NCI-H1105 (cell line): ENCODE measurements at regions not wholly inside any gene's neighbourhood (a gene's known extent, or its start where the extent isn't known, plus 50 kb on each side); places are given as distances from the start of the nearest gene placed in this dataset.

Source experiments
- DNase-seq: peaks from one replicate; lab custom pipeline; 2025; lab: John Stamatoyannopoulos, UW

- DNase-seq, result no peak
These were observed 159.1 kb downstream of the LURAP1L start for GRCh38 chr9:12933957-12934356.

- DNase-seq, result no peak
These were observed 159.9 kb downstream of the LURAP1L start for GRCh38 chr9:12934545-12935272.

GRCh38 chr9:12935714-12936113 is 160.9 kb downstream of the LURAP1L start:
- no peak for DNase-seq

- DNase-seq, result no peak
These were observed 179.6 kb downstream of the LURAP1L start for GRCh38 chr9:12954441-12954840.

GRCh38 chr9:12955510-12956163 is 180.8 kb downstream of the LURAP1L start:
- DNase-seq, result no peak

DNA sequence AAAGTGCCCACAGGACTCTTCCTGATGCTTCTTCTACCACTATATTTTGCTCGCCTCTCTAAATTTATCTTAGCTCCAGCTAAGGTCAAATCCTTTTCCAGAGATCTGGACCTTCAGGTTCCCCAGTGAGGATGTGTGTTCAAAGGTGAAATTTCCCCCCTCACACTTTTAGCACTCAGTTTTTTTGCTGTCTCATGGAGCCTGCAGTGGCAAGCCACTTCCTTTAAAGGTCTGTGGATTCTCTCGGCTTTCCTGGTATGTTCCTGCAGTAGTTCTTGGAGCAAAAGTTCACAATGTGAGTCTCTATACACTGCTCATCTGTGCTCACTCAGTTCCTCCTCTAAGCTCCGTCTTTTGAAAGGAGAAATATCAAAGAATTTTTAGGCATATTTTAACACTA is 181.4 kb downstream of the LURAP1L start:
- DNase-seq, result no peak

DNA sequence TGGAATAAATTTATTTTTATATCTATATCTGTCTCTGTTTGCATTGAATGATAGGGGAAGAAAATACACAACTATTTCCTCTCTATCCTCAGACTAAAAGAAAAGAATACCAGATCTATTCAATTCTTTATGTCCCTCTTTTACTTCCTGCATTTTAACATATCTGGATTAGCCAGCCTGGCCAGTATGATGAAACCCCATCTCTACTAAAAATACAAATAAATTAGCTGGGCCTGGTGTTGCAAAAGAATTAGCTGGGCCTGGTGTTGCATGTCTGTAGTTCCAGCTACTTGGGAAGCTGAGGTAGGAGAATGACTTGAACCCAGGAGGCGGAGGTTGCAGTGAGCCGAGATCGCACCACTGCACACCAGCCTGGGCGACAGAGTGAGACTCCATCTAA is 182.0 kb downstream of the LURAP1L start:
- no peak for DNase-seq

GRCh38 chr9:12958279-12958678 is 183.5 kb downstream of the LURAP1L start:
- no peak for DNase-seq

DNA sequence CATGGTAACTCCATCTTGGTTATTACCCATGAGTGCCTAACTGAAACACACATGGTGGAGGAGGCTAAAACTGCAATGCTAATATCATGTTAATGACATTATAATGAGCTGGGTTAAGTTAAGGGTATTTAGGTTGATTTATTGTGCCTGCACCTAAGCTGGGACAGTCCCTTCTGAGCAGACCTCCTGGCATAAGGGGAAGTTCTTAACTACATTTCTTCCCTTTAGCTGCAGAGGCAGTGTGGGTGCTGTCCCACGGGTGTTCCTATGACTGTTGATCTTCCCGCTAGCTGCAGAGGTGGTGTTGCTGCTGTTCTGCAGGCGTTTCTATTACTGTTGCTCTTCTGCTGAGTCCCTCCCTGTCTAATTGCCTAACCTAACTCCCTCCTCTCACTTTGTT is 183.9 kb downstream of the LURAP1L start:
- DNase-seq, result no peak

GRCh38 chr9:12961276-12961809 is 186.5 kb downstream of the LURAP1L start:
- DNase-seq, result no peak

GRCh38 chr9:12963537-12963936 is 188.7 kb downstream of the LURAP1L start:
- no peak for DNase-seq

DNA sequence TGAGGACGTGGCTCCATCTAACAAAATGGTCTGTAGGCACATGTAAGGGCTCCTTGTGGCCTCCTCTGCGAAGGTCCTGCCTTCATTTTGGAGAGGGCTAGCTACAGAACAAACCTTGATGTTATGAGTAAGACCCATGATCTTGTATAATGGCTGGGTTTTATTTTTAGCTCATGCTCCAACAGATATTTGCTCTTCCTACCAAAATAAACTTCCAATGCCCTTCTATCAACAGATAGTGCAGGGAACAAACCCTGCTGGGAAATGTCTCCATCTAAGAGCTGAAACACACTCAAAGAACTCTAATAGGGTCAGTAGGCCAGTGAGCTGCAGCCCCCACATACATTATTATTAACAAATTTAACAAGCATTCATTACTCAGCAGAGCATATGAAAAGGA is 189.5 kb downstream of the LURAP1L start:
- no peak for DNase-seq

DNA sequence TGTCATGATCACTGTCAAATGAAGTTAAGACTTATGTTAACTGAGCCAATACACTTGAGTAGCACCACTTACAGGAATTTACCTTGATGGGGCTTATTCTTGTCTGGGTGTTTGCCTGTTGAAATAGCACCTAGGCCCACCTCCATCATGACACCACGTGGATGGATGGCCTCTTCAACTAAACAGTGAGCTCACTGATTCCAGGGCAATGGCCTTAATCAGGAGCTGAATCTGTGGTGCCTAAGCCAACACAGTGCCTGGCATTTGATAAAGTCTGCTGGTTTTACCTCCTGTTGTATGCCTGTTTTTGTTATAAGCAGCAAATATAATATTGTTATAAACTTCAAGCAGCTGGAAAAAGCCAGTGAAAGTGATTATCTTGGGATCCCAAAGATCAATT is 190.5 kb downstream of the LURAP1L start:
- DNase-seq, result no peak

DNA sequence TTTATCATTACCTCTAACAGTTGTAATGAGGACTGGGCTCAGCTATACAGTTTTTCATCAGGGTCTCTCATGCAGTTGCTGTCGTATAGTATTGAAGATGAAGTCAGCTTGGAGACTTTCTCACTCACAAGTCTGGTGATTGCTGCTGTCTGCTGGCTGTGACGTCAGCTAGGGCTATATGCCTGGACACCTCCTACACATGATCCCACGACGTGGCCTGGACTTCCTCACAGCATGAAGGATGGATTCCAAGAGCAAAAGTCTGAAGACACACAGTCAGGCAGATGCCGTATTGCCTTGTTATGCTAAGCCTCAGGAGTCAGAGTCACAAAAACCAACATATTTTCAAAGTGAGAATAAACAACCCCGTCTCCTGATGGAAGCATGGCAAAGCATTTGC is 193.3 kb downstream of the LURAP1L start:
- no peak for DNase-seq

GRCh38 chr9:12972608-12973589 is 198.1 kb downstream of the LURAP1L start:
- DNase-seq, result no peak

DNA sequence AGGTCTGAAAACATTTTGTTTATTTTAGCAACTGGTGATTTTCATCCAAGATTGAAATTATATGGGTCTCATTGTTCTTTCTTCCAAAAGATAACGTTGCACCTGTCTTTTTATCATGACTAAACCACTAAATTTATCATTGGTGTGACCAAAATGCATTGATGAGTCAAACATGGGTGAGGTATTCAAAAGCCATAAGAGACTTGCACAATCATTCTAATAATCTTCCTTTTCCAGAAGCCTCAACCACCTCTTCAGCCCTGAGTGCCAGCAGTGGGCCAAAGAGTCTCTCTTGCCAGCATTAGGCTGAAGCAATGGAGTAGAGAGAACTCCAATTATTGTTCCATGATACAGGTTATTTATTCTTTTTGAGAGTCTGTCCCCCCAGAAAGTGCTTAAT is 198.9 kb downstream of the LURAP1L start:
- no peak for DNase-seq

GRCh38 chr9:12974671-12975070 is 199.9 kb downstream of the LURAP1L start:
- DNase-seq, result no peak

- DNase-seq, result no peak
These were observed 200.7 kb downstream of the LURAP1L start for GRCh38 chr9:12975496-12975895.

GRCh38 chr9:12980085-12980851 is 205.4 kb downstream of the LURAP1L start:
- no peak for DNase-seq

DNA sequence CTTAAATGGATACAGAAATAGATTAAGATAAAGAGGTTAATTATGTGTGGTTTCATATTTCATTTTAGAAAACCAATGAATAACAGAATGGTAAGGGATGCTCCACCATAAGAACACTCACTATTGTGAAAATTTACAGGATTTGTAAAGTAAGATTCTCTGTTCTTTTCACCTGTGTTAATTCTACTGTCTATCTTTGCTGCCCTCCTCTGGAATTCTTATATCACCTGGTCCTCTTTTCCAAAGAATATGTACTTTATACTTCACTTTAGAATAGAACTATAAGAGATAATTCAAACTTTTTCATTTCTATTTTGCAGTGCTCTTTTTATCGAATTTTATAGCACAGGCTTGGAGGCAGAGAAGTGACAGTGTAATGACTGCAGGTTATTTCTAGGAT is 213.4 kb downstream of the LURAP1L start:
- DNase-seq, result no peak

GRCh38 chr9:12989669-12990068 is 214.8 kb downstream of the LURAP1L start:
- no peak for DNase-seq

- DNase-seq, result no peak
These were observed 218.6 kb downstream of the LURAP1L start for GRCh38 chr9:12993466-12993865.
